ENCODE measurements at regions not wholly inside any gene's neighbourhood (a gene's known extent, or its start where the extent isn't known, plus 50 kb on each side); places are given as distances from the start of the nearest gene placed in this dataset.

DNA sequence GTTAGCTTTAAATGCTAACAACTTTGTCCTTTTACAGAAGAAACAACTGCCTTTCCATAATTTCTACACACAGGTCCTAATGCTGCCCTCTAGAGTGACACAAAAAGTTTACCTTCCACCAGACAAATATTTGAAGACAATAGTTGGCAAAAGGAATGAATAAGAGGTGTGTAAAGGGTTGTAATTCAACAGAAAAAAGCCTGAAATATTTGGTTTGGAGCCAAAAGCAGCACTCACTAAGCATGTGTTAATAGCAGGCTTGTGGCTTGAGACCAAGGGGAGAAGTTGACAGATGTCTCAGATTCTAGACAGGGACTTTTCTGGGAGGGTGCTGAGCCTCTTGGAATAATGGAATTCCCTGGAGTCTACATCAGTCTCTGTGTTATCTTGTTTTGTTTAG lies 156.2 kb upstream of the GALNT17 start:
- DNase-seq (ENCODE audit: low read depth in 2 of 2): no peak

DNA sequence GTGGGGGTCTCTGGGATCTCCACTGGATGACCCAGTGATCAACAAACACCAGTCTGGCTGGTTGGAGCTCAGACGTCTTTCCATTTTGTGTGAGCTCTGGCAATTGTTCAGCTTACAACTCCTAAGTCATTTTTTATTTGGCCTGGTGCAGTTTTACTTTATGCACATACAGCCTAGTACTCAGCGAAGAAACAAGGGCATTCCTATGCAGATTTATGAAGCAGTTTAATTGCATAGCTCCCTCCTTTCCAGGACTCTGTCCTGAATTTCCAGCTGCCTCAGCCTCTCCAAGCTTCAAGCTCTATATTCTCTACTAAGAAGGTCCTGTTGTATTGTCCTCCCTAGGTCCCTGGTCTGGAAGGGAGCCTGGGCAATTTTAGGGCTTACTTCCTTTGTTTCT lies 145.6 kb upstream of the GALNT17 start:
- no peak for DNase-seq (ENCODE audit: low read depth in 2 of 2)

DNA sequence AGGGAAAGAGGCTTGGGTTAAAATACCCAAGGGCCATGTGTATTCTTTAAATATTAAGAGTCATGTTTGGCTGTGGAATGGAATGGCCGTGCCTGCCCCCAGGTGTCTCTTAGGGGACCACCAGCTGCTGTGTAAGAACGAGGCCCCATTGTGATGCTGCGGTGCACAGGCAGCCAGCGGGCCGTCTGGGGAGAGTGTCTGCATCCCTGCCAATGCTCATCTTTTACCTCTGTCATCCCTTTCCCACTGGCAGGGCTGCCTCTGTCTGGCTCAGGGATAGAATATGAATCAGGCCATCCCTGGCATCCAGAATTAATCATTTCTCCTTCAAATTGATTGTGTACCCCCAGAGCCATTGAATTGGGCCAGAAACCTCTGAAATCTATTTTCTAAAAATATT lies 137.8 kb upstream of the GALNT17 start:
- no peak for DNase-seq (ENCODE audit: low read depth in 2 of 2)

DNA sequence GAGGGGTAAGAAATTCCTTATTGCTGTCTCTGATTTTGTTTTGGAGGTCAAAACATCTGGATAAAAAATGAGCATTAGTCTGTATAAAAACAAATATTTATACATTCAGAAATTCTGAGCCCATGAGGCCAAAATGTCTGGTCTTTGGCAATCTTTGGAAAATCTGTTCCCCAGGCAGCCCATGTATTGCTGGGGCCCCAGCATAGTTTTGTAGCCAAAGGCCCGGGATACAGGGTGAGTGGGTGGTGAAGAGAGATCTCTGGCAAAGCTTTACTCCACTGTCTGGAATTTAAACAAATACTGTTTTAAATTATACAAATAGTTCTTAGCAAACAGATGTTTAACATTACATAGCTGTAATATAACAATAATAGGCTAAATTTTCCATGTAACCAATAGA lies 134.7 kb upstream of the GALNT17 start:
- no peak for DNase-seq (ENCODE audit: low read depth in 2 of 2)

DNA sequence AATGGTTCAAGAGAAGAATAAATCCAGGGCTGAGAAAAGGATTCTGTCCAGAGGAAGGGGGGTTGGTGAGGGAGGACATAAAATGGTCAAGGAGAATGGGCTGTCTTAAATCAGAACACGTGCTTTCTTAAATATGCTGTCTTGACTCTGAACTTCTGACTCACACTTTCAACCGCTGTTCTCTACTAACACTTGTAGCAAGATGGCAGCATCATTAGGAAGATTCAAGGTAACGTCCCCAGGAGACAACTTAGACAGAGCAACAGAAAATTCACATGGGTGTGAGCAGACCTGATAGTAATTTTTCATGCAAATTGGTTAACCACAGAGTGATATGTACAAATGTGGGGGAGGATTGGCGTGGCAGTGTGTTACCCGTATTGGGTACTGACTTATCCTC lies 126.8 kb upstream of the GALNT17 start:
- DNase-seq (ENCODE audit: low read depth in 2 of 2): no peak

DNA sequence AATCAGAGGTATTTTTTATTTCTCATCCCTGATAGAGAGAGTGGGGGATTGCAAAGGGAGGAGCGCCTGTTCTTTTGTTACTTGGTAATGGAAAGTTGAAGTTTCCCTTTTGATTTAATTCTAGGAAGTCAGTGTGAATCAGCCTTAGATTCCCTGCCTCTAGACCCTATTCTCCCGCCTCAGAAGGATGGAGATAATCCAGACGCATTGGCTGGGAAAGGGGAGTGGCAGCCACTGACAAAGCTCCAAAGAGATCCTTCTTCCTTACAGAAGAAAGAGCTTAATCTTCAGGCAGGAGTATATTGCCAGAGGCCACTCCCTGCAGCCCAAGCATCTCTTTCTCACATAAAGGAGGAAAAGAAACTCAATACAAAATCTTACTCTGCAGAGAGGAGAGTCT lies 122.3 kb upstream of the GALNT17 start:
- DNase-seq (ENCODE audit: low read depth in 2 of 2): no peak

DNA sequence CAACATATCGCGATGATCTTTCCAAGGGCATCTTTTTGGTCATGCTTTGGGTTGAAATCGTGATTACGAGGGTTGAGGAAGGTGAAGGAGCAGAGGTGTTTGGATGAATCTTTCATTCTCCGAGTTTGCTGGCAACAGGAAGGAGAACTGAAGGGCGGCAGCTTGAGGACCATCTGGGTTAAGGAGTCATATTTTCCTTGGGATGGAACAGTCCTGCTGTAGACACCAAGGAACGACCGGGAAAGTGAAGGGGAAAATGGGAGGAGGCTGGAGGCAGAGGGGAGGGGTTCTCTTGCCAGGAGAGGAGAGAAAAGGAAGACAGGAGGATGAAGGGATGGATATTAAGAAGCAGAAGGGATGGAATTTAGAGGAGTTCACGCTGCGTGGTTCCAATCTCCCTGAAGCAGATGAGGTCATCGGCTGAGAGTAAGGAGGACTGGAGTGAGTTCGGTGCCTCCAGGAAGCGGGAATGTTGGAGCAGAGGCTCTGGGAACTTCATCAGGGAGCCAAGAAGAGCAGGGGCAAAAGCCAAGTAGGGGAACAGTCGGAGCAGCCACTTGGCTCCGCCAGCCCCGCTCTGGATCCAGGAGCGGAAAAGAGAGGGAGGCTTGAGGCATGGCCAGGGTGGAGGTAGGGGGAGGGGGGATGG lies 116.6 kb upstream of the GALNT17 start:
- DNase-seq (ENCODE audit: low read depth in 2 of 2): no peak

DNA sequence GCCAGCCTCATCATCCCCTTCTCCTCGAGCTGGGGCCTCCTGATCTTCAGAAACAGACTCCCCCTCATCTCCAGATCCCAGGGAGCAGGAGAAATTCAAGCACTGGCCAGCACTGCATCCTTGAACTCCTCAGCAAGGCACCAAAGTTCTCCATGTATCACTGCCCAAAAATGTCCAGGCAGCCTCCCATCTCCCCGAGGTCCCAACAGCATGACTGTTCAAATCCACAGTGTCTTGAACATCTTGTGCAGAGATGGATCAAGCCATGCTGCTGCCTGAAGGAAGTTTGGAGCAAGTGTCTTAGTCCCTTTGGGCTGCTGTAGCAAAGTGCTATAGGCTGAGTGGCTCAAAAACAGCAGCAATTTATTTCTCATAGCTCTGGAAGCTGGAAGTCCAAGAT lies 115.5 kb upstream of the GALNT17 start:
- DNase-seq (ENCODE audit: low read depth in 2 of 2): no peak

DNA sequence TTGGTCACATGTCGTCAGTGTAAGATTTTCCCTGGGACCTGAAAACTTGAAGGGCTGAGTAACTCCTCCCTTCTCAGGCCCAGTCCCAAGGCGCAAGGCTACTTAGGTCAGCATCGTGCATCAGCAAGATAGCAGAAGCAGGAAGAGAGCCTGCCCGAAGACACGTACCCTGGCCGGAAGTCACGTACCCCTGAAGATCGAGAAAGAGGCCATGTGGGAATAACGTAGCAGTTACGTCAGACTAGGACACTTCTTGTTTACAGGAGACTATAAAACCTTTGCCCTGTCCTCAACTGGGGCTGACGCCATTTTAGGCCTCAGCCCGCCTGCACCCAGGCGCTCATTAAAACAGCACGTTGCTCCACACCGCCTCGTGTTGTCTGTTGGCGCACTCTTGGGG lies 114.3 kb upstream of the GALNT17 start:
- no peak for DNase-seq (ENCODE audit: low read depth in 2 of 2)

DNA sequence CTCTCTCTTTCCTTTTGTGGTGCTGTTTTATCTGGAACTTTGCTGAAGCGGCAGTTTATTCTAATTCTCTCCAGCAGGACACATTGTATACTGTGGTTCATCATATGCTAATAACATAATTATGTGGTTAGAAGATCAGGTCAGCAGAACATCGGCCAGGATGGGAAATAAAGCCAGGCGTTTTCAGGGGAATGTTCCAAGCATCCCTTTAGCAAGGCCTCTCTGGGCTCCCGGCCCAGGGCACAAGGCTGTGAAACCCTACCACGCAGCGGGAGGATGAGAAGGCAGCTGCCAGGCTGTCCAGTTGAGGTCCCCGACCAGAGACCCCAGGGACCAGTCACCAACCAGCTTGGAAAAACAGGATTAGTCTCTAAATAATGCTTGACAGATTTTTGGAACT lies 112.2 kb upstream of the GALNT17 start:
- DNase-seq (ENCODE audit: low read depth in 2 of 2): no peak

DNA sequence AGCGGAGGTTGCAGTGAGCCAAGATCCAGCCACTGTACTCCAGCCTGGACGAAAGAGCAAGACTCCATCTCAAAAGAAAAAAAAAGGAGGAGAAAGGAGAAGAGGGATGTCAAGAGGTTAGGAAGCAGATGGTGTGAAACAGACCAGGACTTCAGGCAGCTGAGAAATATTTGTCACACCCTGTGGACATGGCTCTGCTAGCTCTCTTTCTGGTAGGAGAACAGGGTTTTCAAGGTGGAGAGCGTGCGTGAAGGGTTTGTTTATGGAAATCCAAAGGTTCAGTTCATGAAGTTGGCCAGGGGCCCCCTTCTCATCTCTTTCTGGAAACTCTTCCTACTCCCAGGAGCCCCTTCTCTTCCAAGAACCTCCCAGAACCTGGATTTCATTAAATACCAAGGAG lies 110.8 kb upstream of the GALNT17 start:
- DNase-seq (ENCODE audit: low read depth in 2 of 2): no peak

DNA sequence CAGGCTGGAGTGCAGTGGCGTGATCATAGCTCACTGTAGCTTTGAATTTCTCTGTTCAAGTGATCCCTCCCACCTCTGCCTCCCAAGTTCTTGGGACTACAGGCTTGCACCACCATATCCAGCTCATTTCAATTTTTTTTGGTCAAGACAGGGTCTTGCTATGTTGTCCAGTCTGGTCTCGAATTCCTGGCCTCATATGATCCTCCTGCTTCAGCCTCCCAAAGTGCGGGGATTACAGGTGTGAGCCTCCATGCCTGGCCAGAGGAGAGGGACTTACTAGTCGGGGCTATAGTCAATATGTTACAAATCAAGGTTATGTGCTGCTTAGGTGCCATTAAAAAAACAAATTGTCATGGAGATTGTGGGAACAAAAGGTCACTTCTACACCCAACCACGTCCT lies 105.3 kb upstream of the GALNT17 start:
- DNase-seq (ENCODE audit: low read depth in 2 of 2): no peak

DNA sequence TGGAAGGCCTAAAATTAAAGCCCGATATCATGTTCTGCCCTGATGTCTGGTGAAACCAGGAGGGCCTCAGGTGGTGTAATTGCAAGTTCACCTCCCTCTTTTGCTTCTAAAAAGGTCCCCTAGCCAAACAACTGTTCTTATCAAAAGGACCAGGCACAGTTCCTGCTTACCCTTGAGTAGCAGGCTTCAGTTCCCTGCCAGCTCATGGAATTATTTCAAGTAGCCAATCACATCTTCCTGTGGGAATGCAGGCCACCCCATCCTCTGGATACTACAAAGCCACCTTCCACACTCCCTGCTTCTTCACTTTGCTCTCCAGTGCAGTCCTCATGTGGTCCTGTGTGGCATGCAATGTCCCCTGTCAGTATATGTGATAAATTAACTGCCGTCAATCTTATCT lies 97.7 kb upstream of the GALNT17 start:
- no peak for DNase-seq (ENCODE audit: low read depth in 2 of 2)

DNA sequence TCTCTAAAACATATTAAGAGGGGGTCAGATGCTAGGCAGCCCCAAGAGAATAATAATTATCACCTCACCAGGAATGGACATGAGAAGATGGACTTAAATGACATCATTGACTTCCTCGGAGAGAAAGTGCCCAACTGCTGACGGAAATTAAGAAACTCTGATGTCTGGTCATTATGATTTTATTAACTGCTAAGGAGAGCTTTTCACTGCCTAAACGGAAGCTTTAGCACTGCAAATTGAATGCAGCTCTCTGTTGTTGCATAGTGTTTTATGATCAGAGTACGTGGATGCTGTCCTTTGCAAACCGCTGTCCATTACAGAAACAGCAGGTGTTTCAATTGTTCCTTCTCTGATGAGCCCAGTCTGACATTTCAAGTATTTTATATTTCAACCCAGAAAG lies 89.4 kb upstream of the GALNT17 start:
- no peak for DNase-seq (ENCODE audit: low read depth in 2 of 2)

DNA sequence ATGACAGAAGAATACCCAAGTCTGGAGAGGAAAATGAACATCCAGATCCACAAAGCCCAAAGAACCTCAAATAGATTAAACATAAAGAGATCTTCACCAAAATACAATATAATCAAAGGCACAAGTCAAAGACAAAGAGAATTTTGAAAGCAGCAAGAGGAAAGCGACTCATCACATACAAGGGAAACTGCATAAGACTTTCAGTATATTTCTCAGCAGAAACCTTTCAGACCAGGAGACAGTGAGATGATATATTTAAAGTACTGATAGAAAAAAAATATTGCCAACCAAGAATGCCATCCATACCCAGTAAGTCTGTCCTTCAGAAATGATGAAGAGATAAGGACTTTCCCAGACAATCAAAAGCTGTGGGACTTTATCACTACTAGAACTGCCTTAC lies 81.5 kb upstream of the GALNT17 start:
- no peak for DNase-seq (ENCODE audit: low read depth in 2 of 2)

DNA sequence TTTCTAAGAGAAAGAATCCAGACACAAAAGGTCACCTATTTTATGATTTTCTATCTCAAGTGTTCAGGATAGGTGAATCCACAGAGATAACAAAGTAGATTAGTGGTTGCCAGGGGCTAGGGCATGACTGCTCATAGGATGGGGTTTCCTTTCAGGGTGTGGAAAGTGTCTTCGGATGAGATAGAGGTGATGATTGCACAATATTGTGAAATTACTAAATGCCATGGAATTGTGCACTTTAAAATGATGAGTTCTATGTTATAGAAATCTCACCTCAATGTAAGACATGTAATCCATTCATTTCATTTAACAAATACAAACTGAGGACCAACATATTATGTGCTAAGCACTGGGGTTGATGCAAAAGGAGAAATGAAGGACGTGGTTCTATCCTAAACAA lies 76.4 kb upstream of the GALNT17 start:
- DNase-seq (ENCODE audit: low read depth in 2 of 2): no peak

DNA sequence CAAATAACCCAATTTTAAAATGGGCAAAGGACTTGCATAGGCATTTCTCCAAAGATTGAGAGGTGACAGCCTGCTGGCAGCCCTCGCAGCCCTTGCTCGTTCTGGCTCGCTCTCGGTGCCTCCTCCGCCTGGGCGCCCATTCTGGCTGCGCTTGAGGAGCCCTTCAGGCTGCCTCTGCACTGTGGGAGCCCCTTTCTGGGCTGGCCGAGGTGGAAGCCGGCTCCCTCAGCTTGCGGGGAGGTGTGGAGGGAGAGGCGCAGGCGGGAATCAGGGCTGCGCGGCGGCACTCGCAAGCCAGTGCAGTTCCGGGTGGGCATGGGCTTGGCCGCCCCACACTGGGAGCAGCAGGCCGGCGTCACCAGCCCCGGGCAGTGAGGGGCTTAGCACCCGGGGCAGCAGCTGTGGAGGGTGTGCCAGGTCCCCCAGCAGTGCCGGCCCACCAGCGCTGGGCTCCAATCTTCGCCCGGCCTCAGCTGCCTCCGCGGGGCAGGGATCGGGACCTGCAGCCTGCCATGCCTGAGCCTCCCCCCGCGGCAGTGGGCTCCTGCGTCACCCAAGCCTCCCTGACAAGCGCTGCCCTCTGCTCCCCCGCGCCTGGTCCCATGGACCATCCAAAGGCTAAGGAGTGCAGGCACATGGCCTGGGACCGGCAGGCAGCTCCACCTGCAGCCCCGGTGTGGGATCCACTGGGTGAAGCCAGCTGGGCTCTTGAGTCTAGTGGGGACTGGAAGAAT lies 54.0 kb upstream of the GALNT17 start:
- no peak for DNase-seq (ENCODE audit: low read depth in 2 of 2)
